Left ventricle myocardium inferior (tissue), 1 donor: ENCODE measurements at regions not wholly inside any gene's neighbourhood (a gene's known extent, or its start where the extent isn't known, plus 50 kb on each side); places are given as distances from the start of the nearest gene placed in this dataset.
"Not testable (repeated sequence)": the region's sequence is repeated elsewhere in the genome, so short reads cannot be mapped to it uniquely, and the experiment has no call there.

ENCODE experiments used
- DNase-seq: peaks from one replicate; pipeline ENCODE4 v3.0.0-alpha.2; 2020
- H3K27ac ChIP-seq: fragments of 200-600 bp; replicated peaks from 2 replicates; pipeline ENCODE4 v1.8.0; 2021
- H3K27me3 ChIP-seq: fragments of 200-600 bp; 2 replicates; pipeline ENCODE4 v1.8.0; 2021; ENCODE audit warnings: low read depth
- H3K36me3 ChIP-seq: fragments of 200-600 bp; 2 replicates; pipeline ENCODE4 v1.8.0; 2021
- H3K4me1 ChIP-seq: fragments of 200-600 bp; 2 replicates; pipeline ENCODE4 v1.8.0; 2021
- H3K4me3 ChIP-seq: fragments of 200-600 bp; 2 replicates; pipeline ENCODE4 v1.8.0; 2021; ENCODE audit warnings: mild to moderate bottlenecking, moderate library complexity
- H3K9me3 ChIP-seq: fragments of 200-600 bp; replicated peaks from 2 replicates; pipeline ENCODE4 v1.8.0; 2021
- CTCF ChIP-seq: fragments of 200-600 bp; IDR thresholded peaks from 2 replicates; pipeline ENCODE4 v1.8.0; 2021; ENCODE audit warnings: antibody characterized with exemption, mild to moderate bottlenecking, borderline replicate concordance
- intact Hi-C: fragments of 100-400 bp; cut with micrococcal nuclease; formaldehyde crosslinking; loops from one replicate; pipeline ENCODE4 v1.11.0; 2022
- donor health status: DM: no; HTN: yes; CAD: no; lungs with severe emphysema.

GRCh38 chr11:116042146-116042545 is 537.9 kb upstream of the CADM1 start:
- no peak for TF ChIP-seq CTCF

GRCh38 chr11:116037861-116038260 is 533.6 kb upstream of the CADM1 start:
- H3K36me3 ChIP-seq = no peaks in the 10 kb centered on the region
- H3K27ac ChIP-seq = no peak overlapping the region
- H3K4me1 ChIP-seq = no peaks in the 10 kb centered on the region
- H3K4me3 ChIP-seq = no peak overlapping the region
- no peak for TF ChIP-seq CTCF
- intact Hi-C loops = no loop called here
- H3K27me3 ChIP-seq = peaks cover 28% of the 10 kb centered on the region
- no peak for DNase-seq
- H3K9me3 ChIP-seq = no peaks in the 10 kb centered on the region

More at GRCh38 chr11:116042146-116042545, 537.9 kb upstream of the CADM1 start:
- no peaks in the 10 kb centered on the region for H3K9me3 ChIP-seq
- no peaks in the 10 kb centered on the region for H3K36me3 ChIP-seq
- peaks cover 30% of the 10 kb centered on the region for H3K27me3 ChIP-seq
- H3K27ac ChIP-seq = no peak overlapping the region
- no peak overlapping the region for H3K4me3 ChIP-seq
- no peaks in the 10 kb centered on the region for H3K4me1 ChIP-seq
- no peak for DNase-seq
- intact Hi-C loops = no loop called here

- TF ChIP-seq CTCF = no peak
- no peaks in the 10 kb centered on the region for H3K9me3 ChIP-seq
- DNase-seq = no peak
- H3K4me1 ChIP-seq = no peaks in the 10 kb centered on the region
- no peak overlapping the region for H3K4me3 ChIP-seq
- H3K27ac ChIP-seq = no peak overlapping the region
- intact Hi-C loops = no loop called here
- peaks cover 37% of the 10 kb centered on the region for H3K27me3 ChIP-seq
- H3K36me3 ChIP-seq = no peaks in the 10 kb centered on the region
Observed at GRCh38 chr11:116035977-116036376, 531.8 kb upstream of the CADM1 start.

GRCh38 chr11:116033931-116034553 is 529.8 kb upstream of the CADM1 start:
- no peak for DNase-seq
- Histone ChIP-seq H3K36me3 (no peaks in the 10 kb centered on the region), H3K4me1 (no peaks in the 10 kb centered on the region), H3K27ac (no peak overlapping the region), H3K9me3 (no peaks in the 10 kb centered on the region), H3K27me3 (peaks cover 39% of the 10 kb centered on the region), H3K4me3 (no peak overlapping the region)
- intact Hi-C loops = no loop called here
- TF ChIP-seq CTCF = no peak

- Histone ChIP-seq H3K27me3 (peaks cover 39% of the 10 kb centered on the region), H3K36me3 (no peaks in the 10 kb centered on the region), H3K9me3 (no peaks in the 10 kb centered on the region), H3K4me1 (no peaks in the 10 kb centered on the region), H3K4me3 (no peak overlapping the region), H3K27ac (no peak overlapping the region)
- DNase-seq = no peak
- no peak for TF ChIP-seq CTCF
- intact Hi-C loops = no loop called here
Observed at GRCh38 chr11:116030697-116031331, 526.6 kb upstream of the CADM1 start.

- H3K4me3 ChIP-seq, H3K36me3 ChIP-seq, H3K9me3 ChIP-seq, H3K4me1 ChIP-seq, intact Hi-C loops, H3K27ac ChIP-seq, DNase-seq: not testable (repeated sequence)
- peaks cover 47% of the 10 kb centered on the region for H3K27me3 ChIP-seq
Observed at GRCh38 chr11:116028506-116028905, 524.3 kb upstream of the CADM1 start.
